Lower leg skin (tissue), 4 donors: ENCODE measurements at regions not wholly inside any gene's neighbourhood (a gene's known extent, or its start where the extent isn't known, plus 50 kb on each side); places are given as distances from the start of the nearest gene placed in this dataset.

Experiments used
- DNase-seq, 2 donors: peaks; one replicate each; pipeline ENCODE4 v3.0.0-alpha.2; 2019; ENCODE audit warnings: low spot score in 2 of 2
- H3K4me3 ChIP-seq: fragments of 200-600 bp; sonication (generic); 2 replicates; pipeline ENCODE4 v1.5.1; 2017; ENCODE audit warnings: mild to moderate bottlenecking, low read depth; ENCODE audit not compliant: poor library complexity, severe bottlenecking
- POLR2A ChIP-seq, 2 donors: fragments of 450-650 bp; IDR thresholded peaks; one replicate each; pipeline ENCODE4 v1.6.1; 2016 to 2017; ENCODE audit warnings: antibody characterized with exemption in 2 of 2, mild to moderate bottlenecking in 1 of 2, moderate library complexity in 1 of 2
- WGBS, 2 donors: methylation state at CpG; one replicate each; pipeline ENCODE4 v1.1.5; 2018; 5-methylcytosine and 5-hydroxymethylcytosine counted together
- intact Hi-C: fragments of 100-400 bp; cut with DNase I; formaldehyde crosslinking; loops from one replicate; pipeline ENCODE4 v1.15.0; 2023; ENCODE audit warnings: low total_unique reads
- TF ChIP-seq, protein P1 (sequence below), 3 donors: fragments of 450-650 bp; IDR thresholded peaks; one replicate each; pipeline ENCODE4 v1.5.1; 2016; ENCODE audit warnings: antibody characterized with exemption in 3 of 3, mild to moderate bottlenecking in 3 of 3, moderate library complexity in 2 of 3

DNA sequence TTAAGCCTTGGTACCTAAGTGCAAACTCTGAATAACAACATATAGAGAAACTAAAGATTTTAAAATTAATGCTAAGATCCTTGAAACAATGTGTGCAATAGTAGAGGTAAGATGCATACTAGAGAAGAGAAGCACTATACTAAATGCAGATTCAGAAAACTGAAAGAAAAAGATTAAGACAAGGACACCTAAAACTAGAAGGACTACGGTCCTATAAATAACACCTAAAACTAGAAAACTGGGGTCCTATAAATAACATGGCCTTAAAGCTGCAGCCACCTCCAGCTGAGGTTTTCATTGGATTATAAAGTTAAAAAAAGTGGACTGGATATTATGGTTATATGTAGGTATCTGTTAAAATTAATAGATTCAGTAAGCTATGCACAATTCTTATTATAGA is 320.9 kb downstream of the IPMK start:
- no peak for DNase-seq
- TF ChIP-seq, protein P1, sequence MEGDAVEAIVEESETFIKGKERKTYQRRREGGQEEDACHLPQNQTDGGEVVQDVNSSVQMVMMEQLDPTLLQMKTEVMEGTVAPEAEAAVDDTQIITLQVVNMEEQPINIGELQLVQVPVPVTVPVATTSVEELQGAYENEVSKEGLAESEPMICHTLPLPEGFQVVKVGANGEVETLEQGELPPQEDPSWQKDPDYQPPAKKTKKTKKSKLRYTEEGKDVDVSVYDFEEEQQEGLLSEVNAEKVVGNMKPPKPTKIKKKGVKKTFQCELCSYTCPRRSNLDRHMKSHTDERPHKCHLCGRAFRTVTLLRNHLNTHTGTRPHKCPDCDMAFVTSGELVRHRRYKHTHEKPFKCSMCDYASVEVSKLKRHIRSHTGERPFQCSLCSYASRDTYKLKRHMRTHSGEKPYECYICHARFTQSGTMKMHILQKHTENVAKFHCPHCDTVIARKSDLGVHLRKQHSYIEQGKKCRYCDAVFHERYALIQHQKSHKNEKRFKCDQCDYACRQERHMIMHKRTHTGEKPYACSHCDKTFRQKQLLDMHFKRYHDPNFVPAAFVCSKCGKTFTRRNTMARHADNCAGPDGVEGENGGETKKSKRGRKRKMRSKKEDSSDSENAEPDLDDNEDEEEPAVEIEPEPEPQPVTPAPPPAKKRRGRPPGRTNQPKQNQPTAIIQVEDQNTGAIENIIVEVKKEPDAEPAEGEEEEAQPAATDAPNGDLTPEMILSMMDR (IDR thresholded peaks at IDR 0.05): no peak
- TF ChIP-seq POLR2A (IDR thresholded peaks at IDR 0.05): no peak
- H3K4me3 ChIP-seq: no peak overlapping the region
- WGBS, 2 donors: 88 to 90% methylated on average over 1 of the region's 1 CpG
- intact Hi-C loops: no loop called here

- intact Hi-C loops: no loop called here
- TF ChIP-seq, protein P1 (IDR thresholded peaks at IDR 0.05): no peak
- no peak for TF ChIP-seq POLR2A (IDR thresholded peaks at IDR 0.05)
- no peak for DNase-seq
- WGBS, 2 donors: 82 to 87% methylated on average over 4 of the region's 4 CpGs
- no peak overlapping the region for H3K4me3 ChIP-seq
Measured at GRCh38 chr10:57943701-57944100, 324.0 kb downstream of the IPMK start.

- TF ChIP-seq POLR2A (IDR thresholded peaks at IDR 0.05): no peak
- TF ChIP-seq, protein P1 (IDR thresholded peaks at IDR 0.05): no peak
- WGBS, 2 donors: 46 to 50% methylated on average over 2 of the region's 2 CpGs
- intact Hi-C loops: no loop called here
- DNase-seq: no peak
- no peak overlapping the region for H3K4me3 ChIP-seq
Measured at GRCh38 chr10:57925045-57925444, 342.6 kb downstream of the IPMK start.

GRCh38 chr10:57921140-57921539 is 346.6 kb downstream of the IPMK start:
- H3K4me3 ChIP-seq: no peak overlapping the region
- intact Hi-C loops: no loop called here
- no peak for DNase-seq
- no peak for TF ChIP-seq POLR2A (IDR thresholded peaks at IDR 0.05)
- TF ChIP-seq, protein P1 (IDR thresholded peaks at IDR 0.05): no peak

GRCh38 chr10:57919864-57920263 is 347.8 kb downstream of the IPMK start:
- no peak for DNase-seq
- intact Hi-C loops: no loop called here
- no peak for TF ChIP-seq POLR2A (IDR thresholded peaks at IDR 0.05)
- TF ChIP-seq, protein P1 (IDR thresholded peaks at IDR 0.05): no peak
- no peak overlapping the region for H3K4me3 ChIP-seq
- 84 to 88% methylated on average over 1 of the region's 1 CpG for WGBS, 2 donors

DNA sequence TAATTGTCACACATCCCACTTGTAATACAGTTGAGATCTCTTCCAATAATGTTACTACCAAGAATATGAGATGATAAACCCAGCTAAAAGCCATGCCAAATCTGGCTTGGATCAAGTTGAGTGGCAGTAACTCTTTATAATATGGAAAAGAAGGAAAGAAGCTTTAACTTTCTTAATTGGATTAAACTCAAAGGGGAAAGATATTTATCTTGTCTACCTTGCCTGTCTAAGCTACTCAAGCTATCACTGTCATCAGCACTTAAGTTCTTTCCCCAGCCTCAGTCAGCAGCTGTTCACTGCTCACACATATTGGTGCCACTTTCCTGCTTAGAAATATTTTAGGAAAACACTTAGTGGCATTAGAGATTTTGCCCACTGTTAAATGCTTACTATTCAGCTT is 350.7 kb downstream of the IPMK start:
- intact Hi-C loops: no loop called here
- H3K4me3 ChIP-seq: no peak overlapping the region
- no peak for DNase-seq
- TF ChIP-seq POLR2A (IDR thresholded peaks at IDR 0.05): no peak
- TF ChIP-seq, protein P1 (IDR thresholded peaks at IDR 0.05): no peak
